Activated B cell treated with CpG ODN at 0.5 μM for 24 hours (primary cell): ENCODE measurements at regions not wholly inside any gene's neighbourhood (a gene's known extent, or its start where the extent isn't known, plus 50 kb on each side); places are given as distances from the start of the nearest gene placed in this dataset.
A peak's percentile ranks its signal among the peaks of the same experiment; 100 is the strongest.

ENCODE experiments used
- ATAC-seq: fragments of 200-7000 bp; cut with Tn5 transposase; one replicate; pipeline ENCODE4 v1.10.0; 2021; ENCODE audit warnings: low read depth, mild to moderate bottlenecking, moderate library complexity
- CTCF ChIA-PET: fragments of 350-600 bp; sonication (Branson Sonifier 250); formaldehyde crosslinking; loops from one replicate; lab custom pipeline; 2021; ENCODE audit warnings: antibody characterized with exemption; lab: Charles Lee
- POLR2A ChIA-PET: fragments of 350-600 bp; sonication (Branson Sonifier 250); formaldehyde crosslinking; loops from one replicate; lab custom pipeline; 2021; ENCODE audit warnings: antibody characterized with exemption; lab: Charles Lee
- DNase-seq: peaks from one replicate; pipeline ENCODE4 v3.0.0; 2022
- H3K27ac Mint-ChIP-seq: one replicate; pipeline ENCODE4 v1.8.0; 2020; ENCODE audit warnings: mixed read lengths
- H3K27me3 Mint-ChIP-seq: one replicate; pipeline ENCODE4 v1.8.0; 2021; ENCODE audit warnings: mixed read lengths
- H3K36me3 Mint-ChIP-seq: one replicate; pipeline ENCODE4 v1.8.0; 2021; ENCODE audit warnings: low read depth, mixed read lengths
- H3K4me1 Mint-ChIP-seq: one replicate; pipeline ENCODE4 v1.8.0; 2021; ENCODE audit warnings: mixed read lengths
- H3K4me3 Mint-ChIP-seq: one replicate; pipeline ENCODE4 v1.8.0; 2020; ENCODE audit warnings: mild to moderate bottlenecking, mixed read lengths
- H3K9me3 Mint-ChIP-seq: one replicate; pipeline ENCODE4 v1.8.0; 2020; ENCODE audit warnings: mixed read lengths
- intact Hi-C: fragments of 100-400 bp; cut with micrococcal nuclease; formaldehyde crosslinking; loops from one replicate; pipeline ENCODE4 v1.15.1; 2024
- TF ChIP-seq, protein P1 (sequence below): fragments of 200-600 bp; IDR thresholded peaks from one replicate; pipeline ENCODE4 v1.8.0; 2022; ENCODE audit warnings: antibody characterized with exemption, mild to moderate bottlenecking

- peaks cover 2% of the 10 kb centered on the region for H3K27me3 Mint-ChIP-seq
- CTCF ChIA-PET = interaction anchor here (1.2 kb wide), 1 partner anchor 264 kb away, joined by 3 read pairs; no protein-coding TSS in a partner anchor
- no peaks in the 10 kb centered on the region for H3K36me3 Mint-ChIP-seq
- POLR2A ChIA-PET = no interaction called here
- no peaks in the 10 kb centered on the region for H3K9me3 Mint-ChIP-seq
- ATAC-seq (no peak), DNase-seq (no peak)
- H3K4me1 Mint-ChIP-seq = no peaks in the 10 kb centered on the region
- H3K27ac Mint-ChIP-seq = no peak overlapping the region
- TF ChIP-seq, protein P1, sequence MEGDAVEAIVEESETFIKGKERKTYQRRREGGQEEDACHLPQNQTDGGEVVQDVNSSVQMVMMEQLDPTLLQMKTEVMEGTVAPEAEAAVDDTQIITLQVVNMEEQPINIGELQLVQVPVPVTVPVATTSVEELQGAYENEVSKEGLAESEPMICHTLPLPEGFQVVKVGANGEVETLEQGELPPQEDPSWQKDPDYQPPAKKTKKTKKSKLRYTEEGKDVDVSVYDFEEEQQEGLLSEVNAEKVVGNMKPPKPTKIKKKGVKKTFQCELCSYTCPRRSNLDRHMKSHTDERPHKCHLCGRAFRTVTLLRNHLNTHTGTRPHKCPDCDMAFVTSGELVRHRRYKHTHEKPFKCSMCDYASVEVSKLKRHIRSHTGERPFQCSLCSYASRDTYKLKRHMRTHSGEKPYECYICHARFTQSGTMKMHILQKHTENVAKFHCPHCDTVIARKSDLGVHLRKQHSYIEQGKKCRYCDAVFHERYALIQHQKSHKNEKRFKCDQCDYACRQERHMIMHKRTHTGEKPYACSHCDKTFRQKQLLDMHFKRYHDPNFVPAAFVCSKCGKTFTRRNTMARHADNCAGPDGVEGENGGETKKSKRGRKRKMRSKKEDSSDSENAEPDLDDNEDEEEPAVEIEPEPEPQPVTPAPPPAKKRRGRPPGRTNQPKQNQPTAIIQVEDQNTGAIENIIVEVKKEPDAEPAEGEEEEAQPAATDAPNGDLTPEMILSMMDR = no peak
- H3K4me3 Mint-ChIP-seq = no peak overlapping the region
- intact Hi-C loops = no loop called here
These were observed 151.8 kb downstream of the SMIM20 start for GRCh38 chr4:26065833-26066232.

DNA sequence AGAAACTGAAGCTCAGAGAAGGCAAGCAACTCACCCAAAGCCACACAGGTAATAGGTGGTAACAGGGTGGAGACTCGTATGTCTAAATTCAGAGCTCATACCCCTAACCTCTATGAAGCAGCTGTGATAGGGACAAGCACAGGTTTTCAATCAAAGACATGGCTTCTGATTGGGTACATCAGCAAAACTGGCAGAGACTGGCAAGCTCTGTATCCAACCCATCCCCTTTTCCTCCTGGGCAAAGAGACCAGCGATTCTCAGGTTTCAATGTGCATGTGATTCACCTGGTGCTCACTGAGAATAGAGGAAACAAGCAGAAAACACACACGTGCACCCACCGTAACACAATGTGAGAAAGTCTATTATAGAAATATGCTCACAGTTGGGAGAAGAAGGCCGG, 153.0 kb downstream of the SMIM20 start:
- H3K27me3 Mint-ChIP-seq = peaks cover 2% of the 10 kb centered on the region
- H3K4me3 Mint-ChIP-seq = no peak overlapping the region
- TF ChIP-seq, protein P1 = no peak
- no peaks in the 10 kb centered on the region for H3K36me3 Mint-ChIP-seq
- H3K4me1 Mint-ChIP-seq = peaks cover 2% of the 10 kb centered on the region
- H3K27ac Mint-ChIP-seq = no peak overlapping the region
- ChIA-PET POLR2A (no interaction called here), CTCF (interaction anchor here (1.2 kb wide), 2 partner anchors 15 to 342 kb away, joined by 3 to 6 read pairs; no protein-coding TSS in a partner anchor)
- DNase-seq = no peak
- no peak for ATAC-seq
- intact Hi-C loops = no loop called here
- H3K9me3 Mint-ChIP-seq = no peaks in the 10 kb centered on the region

- intact Hi-C loops = no loop called here
- POLR2A ChIA-PET = no interaction called here
- H3K27me3 Mint-ChIP-seq = peaks cover 2% of the 10 kb centered on the region
These were observed 155.2 kb downstream of the SMIM20 start for GRCh38 chr4:26069218-26069617.

DNA sequence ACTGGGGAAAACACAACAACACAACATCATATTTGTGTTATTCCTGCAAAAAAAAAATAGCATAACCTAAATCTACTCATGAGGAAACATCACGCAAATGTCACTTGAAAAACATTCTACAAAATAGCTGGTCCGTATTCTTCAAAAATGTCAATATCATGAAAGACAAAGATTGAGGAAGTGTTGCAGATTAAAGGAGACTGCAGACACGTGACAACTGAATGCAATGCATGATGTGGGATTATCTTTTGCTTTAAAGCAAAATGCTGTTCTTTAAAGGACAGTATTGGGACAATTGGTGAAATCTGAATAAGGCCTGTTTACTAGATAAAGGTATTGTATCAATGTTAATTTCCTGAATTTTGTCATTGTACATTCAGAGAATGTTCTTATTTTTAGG, 157.7 kb downstream of the SMIM20 start:
- intact Hi-C loops = no loop called here
- TF ChIP-seq, protein P1 = no peak
- Mint-ChIP-seq H3K4me3 (no peak overlapping the region), H3K27me3 (no peaks in the 10 kb centered on the region), H3K27ac (no peak overlapping the region), H3K36me3 (no peaks in the 10 kb centered on the region), H3K4me1 (peaks cover 28% of the 10 kb centered on the region), H3K9me3 (peaks cover 3% of the 10 kb centered on the region)
- ChIA-PET POLR2A (no interaction called here), CTCF (no interaction called here)
- ATAC-seq (no peak), DNase-seq (no peak)

More at GRCh38 chr4:26069218-26069617, 155.2 kb downstream of the SMIM20 start:
- TF ChIP-seq, protein P1 = no peak
- Mint-ChIP-seq H3K4me1 (peaks cover 5% of the 10 kb centered on the region), H3K27ac (no peak overlapping the region), H3K36me3 (no peaks in the 10 kb centered on the region), H3K4me3 (no peak overlapping the region), H3K9me3 (no peaks in the 10 kb centered on the region)
- CTCF ChIA-PET = interaction anchor here (2.3 kb wide), 1 partner anchor 13 kb away, joined by 6 read pairs; no protein-coding TSS in a partner anchor
- no peak for ATAC-seq
- DNase-seq = no peak

GRCh38 chr4:26073886-26074560, 160.0 kb downstream of the SMIM20 start:
- DNase-seq = no peak
- ATAC-seq = no peak
- Mint-ChIP-seq H3K4me3 (no peak overlapping the region), H3K9me3 (peaks cover 8% of the 10 kb centered on the region), H3K27me3 (no peaks in the 10 kb centered on the region), H3K4me1 (peaks cover 28% of the 10 kb centered on the region), H3K36me3 (no peaks in the 10 kb centered on the region), H3K27ac (peak overlapping the region; percentile 57)
- CTCF ChIA-PET = interaction anchor here (1.9 kb wide), 1 partner anchor 10 kb away, joined by 7 read pairs; no protein-coding TSS in a partner anchor
- POLR2A ChIA-PET = no interaction called here
- TF ChIP-seq, protein P1 = no peak
- intact Hi-C loops = loop anchor here (1.0 kb wide), 1 partner anchor 246 kb away; no protein-coding TSS in a partner anchor
